Glutamatergic neuron (in vitro differentiated cells): ENCODE measurements at regions not wholly inside any gene's neighbourhood (a gene's known extent, or its start where the extent isn't known, plus 50 kb on each side); places are given as distances from the start of the nearest gene placed in this dataset.

Experiments
- DNase-seq: peaks from one replicate; pipeline ENCODE4 v3.0.0; 2022
- H3K27ac Mint-ChIP-seq: one replicate; pipeline ENCODE4 v1.8.0; 2020; ENCODE audit warnings: mild to moderate bottlenecking, mixed read lengths, inconsistent platforms; ENCODE audit not compliant: unreplicated experiment
- H3K27me3 Mint-ChIP-seq: one replicate; pipeline ENCODE4 v1.8.0; 2020; ENCODE audit warnings: mild to moderate bottlenecking, moderate library complexity, mixed read lengths, inconsistent platforms; ENCODE audit not compliant: unreplicated experiment
- H3K36me3 Mint-ChIP-seq: one replicate; pipeline ENCODE4 v1.8.0; 2020; ENCODE audit warnings: mild to moderate bottlenecking, mixed read lengths, inconsistent platforms; ENCODE audit not compliant: unreplicated experiment
- H3K4me1 Mint-ChIP-seq: one replicate; pipeline ENCODE4 v1.8.0; 2020; ENCODE audit warnings: mild to moderate bottlenecking, low read depth, mixed read lengths, inconsistent platforms; ENCODE audit not compliant: unreplicated experiment
- H3K4me3 Mint-ChIP-seq: one replicate; pipeline ENCODE4 v1.8.0; 2020; ENCODE audit warnings: mild to moderate bottlenecking, mixed read lengths, inconsistent platforms; ENCODE audit not compliant: unreplicated experiment
- H3K9me3 Mint-ChIP-seq: one replicate; pipeline ENCODE4 v1.8.0; 2020; ENCODE audit warnings: mild to moderate bottlenecking, moderate library complexity, mixed read lengths, inconsistent platforms; ENCODE audit not compliant: unreplicated experiment
- CTCF ChIP-seq: fragments of 200-600 bp; sonication (generic); IDR thresholded peaks from one replicate; pipeline ENCODE4 v1.5.0; 2021; ENCODE audit not compliant: partially characterized antibody, unreplicated experiment

GRCh38 chrX:39837688-39838087 is 260.1 kb downstream of the BCOR start:
- H3K36me3 Mint-ChIP-seq, result no peaks in the 10 kb centered on the region
- H3K27me3 Mint-ChIP-seq, result no peaks in the 10 kb centered on the region
- no peak overlapping the region for H3K4me3 Mint-ChIP-seq
- no peak for DNase-seq
- no peak overlapping the region for H3K27ac Mint-ChIP-seq
- H3K9me3 Mint-ChIP-seq, result no peaks in the 10 kb centered on the region
- TF ChIP-seq CTCF, result no peak
- H3K4me1 Mint-ChIP-seq, result peaks cover 3% of the 10 kb centered on the region

GRCh38 chrX:39839371-39839770 is 258.4 kb downstream of the BCOR start:
- no peak for DNase-seq

GRCh38 chrX:39840133-39840532 is 257.6 kb downstream of the BCOR start:
- Mint-ChIP-seq H3K27ac (no peak overlapping the region), H3K4me1 (peaks cover 9% of the 10 kb centered on the region), H3K36me3 (no peaks in the 10 kb centered on the region), H3K4me3 (no peak overlapping the region), H3K9me3 (no peaks in the 10 kb centered on the region), H3K27me3 (peaks cover 1% of the 10 kb centered on the region)
- no peak for DNase-seq
- no peak for TF ChIP-seq CTCF

More at GRCh38 chrX:39839371-39839770, 258.4 kb downstream of the BCOR start:
- TF ChIP-seq CTCF, result no peak
- Mint-ChIP-seq H3K4me1 (peaks cover 9% of the 10 kb centered on the region), H3K27ac (no peak overlapping the region), H3K9me3 (no peaks in the 10 kb centered on the region), H3K27me3 (peaks cover 1% of the 10 kb centered on the region), H3K4me3 (no peak overlapping the region), H3K36me3 (no peaks in the 10 kb centered on the region)

- Mint-ChIP-seq H3K4me3 (no peak overlapping the region), H3K36me3 (no peaks in the 10 kb centered on the region), H3K27ac (no peak overlapping the region), H3K27me3 (peaks cover 1% of the 10 kb centered on the region), H3K9me3 (no peaks in the 10 kb centered on the region), H3K4me1 (peaks cover 9% of the 10 kb centered on the region)
- no peak for TF ChIP-seq CTCF
- no peak for DNase-seq
These were observed 257.1 kb downstream of the BCOR start for GRCh38 chrX:39840581-39841093.

GRCh38 chrX:39841604-39842003 is 256.2 kb downstream of the BCOR start:
- H3K27ac Mint-ChIP-seq, result no peak overlapping the region
- no peak for DNase-seq
- no peaks in the 10 kb centered on the region for H3K36me3 Mint-ChIP-seq
- no peak for TF ChIP-seq CTCF
- no peaks in the 10 kb centered on the region for H3K9me3 Mint-ChIP-seq
- peaks cover 1% of the 10 kb centered on the region for H3K27me3 Mint-ChIP-seq
- H3K4me1 Mint-ChIP-seq, result peaks cover 9% of the 10 kb centered on the region
- no peak overlapping the region for H3K4me3 Mint-ChIP-seq
